Neuronal stem cell (in vitro differentiated cells): ENCODE measurements at regions not wholly inside any gene's neighbourhood (a gene's known extent, or its start where the extent isn't known, plus 50 kb on each side); places are given as distances from the start of the nearest gene placed in this dataset.

Experiments used
- DNase-seq: peaks from one replicate; pipeline ENCODE4 v3.0.0-alpha.2; 2013; ENCODE audit warnings: low spot score
- H2AFZ ChIP-seq: one replicate; pipeline ENCODE4 v1.6.1; 2013; ENCODE audit warnings: mild to moderate bottlenecking, low read length, inconsistent platforms
- H2AK5ac ChIP-seq: 2 replicates; pipeline ENCODE4 v1.6.1; 2013; ENCODE audit warnings: low read depth, mild to moderate bottlenecking, inconsistent platforms, low read length, moderate library complexity, mixed read lengths
- H2BK120ac ChIP-seq: 2 replicates; pipeline ENCODE4 v1.6.1; 2013; ENCODE audit warnings: low read depth, mild to moderate bottlenecking, inconsistent platforms, low read length, moderate library complexity, mixed read lengths
- H2BK12ac ChIP-seq: one replicate; pipeline ENCODE4 v1.6.1; 2013; ENCODE audit warnings: low read length, inconsistent platforms
- H2BK15ac ChIP-seq: 2 replicates; pipeline ENCODE4 v1.6.1; 2013; ENCODE audit warnings: mild to moderate bottlenecking, low read length, inconsistent platforms, mixed read lengths
- H2BK5ac ChIP-seq: one replicate; pipeline ENCODE4 v1.6.1; 2013; ENCODE audit warnings: inconsistent platforms, mild to moderate bottlenecking, low read length, moderate library complexity
- H3K14ac ChIP-seq: one replicate; pipeline ENCODE4 v1.6.1; 2013; ENCODE audit warnings: low read length, inconsistent platforms
- H3K18ac ChIP-seq: 2 replicates; pipeline ENCODE4 v1.6.1; 2013; ENCODE audit warnings: low read length, inconsistent platforms
- H3K23ac ChIP-seq: 2 replicates; pipeline ENCODE4 v1.6.1; 2013; ENCODE audit warnings: low read depth, mild to moderate bottlenecking, mixed read lengths, low read length, inconsistent platforms; ENCODE audit not compliant: poor library complexity
- H3K27ac ChIP-seq: replicated peaks from 3 replicates; pipeline ENCODE4 v1.5.1; 2013; ENCODE audit warnings: low read length, inconsistent platforms
- H3K27me3 ChIP-seq, 3 experiments: 2 replicates each; pipeline ENCODE4 v1.6.1; 2013; ENCODE audit warnings: low read length in 3 of 3, mild to moderate bottlenecking in 2 of 3, inconsistent platforms in 1 of 3, low read depth in 1 of 3, mixed read lengths in 1 of 3, moderate library complexity in 1 of 3; ENCODE audit not compliant: control insufficient read depth in 3 of 3, insufficient read depth in 3 of 3
- H3K36me3 ChIP-seq, 2 donors: replicated peaks in 1 of 2; 2 replicates each; pipeline ENCODE4 v1.6.1; 2013; ENCODE audit warnings: low read length in 2 of 2; ENCODE audit not compliant: control insufficient read depth in 2 of 2, insufficient read depth in 2 of 2
- H3K4ac ChIP-seq: 2 replicates; pipeline ENCODE4 v1.6.1; 2013; ENCODE audit warnings: inconsistent platforms, mild to moderate bottlenecking, low read length, moderate library complexity
- H3K4me1 ChIP-seq, 2 donors: 1 replicate in 1 of 2; 2 replicates in 1 of 2; pipeline ENCODE4 v1.6.1; 2013; ENCODE audit warnings: low read length in 2 of 2, low read depth in 1 of 2; ENCODE audit not compliant: control insufficient read depth in 2 of 2, insufficient read depth in 1 of 2
- H3K4me2 ChIP-seq: one replicate; pipeline ENCODE4 v1.6.1; 2013; ENCODE audit warnings: mild to moderate bottlenecking, low read length, inconsistent platforms; ENCODE audit not compliant: insufficient read depth, poor library complexity, severe bottlenecking
- H3K4me3 ChIP-seq, 2 donors: 2 replicates each; pipeline ENCODE4 v1.5.1; 2013; ENCODE audit warnings: low read length in 2 of 2, mild to moderate bottlenecking in 2 of 2, inconsistent platforms in 1 of 2, moderate library complexity in 1 of 2
- H3K79me1 ChIP-seq: one replicate; pipeline ENCODE4 v1.6.1; 2013; ENCODE audit warnings: low read depth, mild to moderate bottlenecking, inconsistent platforms, low read length, moderate library complexity
- H3K9ac ChIP-seq: one replicate; pipeline ENCODE4 v1.6.1; 2013; ENCODE audit warnings: mild to moderate bottlenecking, low read depth, low read length, inconsistent platforms; ENCODE audit not compliant: poor library complexity
- H3K9me3 ChIP-seq, 2 donors: replicated peaks in 1 of 2; 2 replicates each; pipeline versions ENCODE3 to v1.6.1; 2013; ENCODE audit warnings: low read length in 2 of 2, mild to moderate bottlenecking in 2 of 2, inconsistent platforms in 1 of 2, low read depth in 1 of 2, mixed read lengths in 1 of 2, moderate library complexity in 1 of 2; ENCODE audit not compliant: control insufficient read depth in 2 of 2, insufficient read depth in 1 of 2
- H4K8ac ChIP-seq: one replicate; pipeline ENCODE4 v1.6.1; 2013; ENCODE audit warnings: low read depth, mild to moderate bottlenecking, inconsistent platforms, low read length, moderate library complexity
- H4K91ac ChIP-seq: one replicate; pipeline ENCODE4 v1.6.1; 2013; ENCODE audit warnings: low read length, low read depth, mild to moderate bottlenecking, inconsistent platforms; ENCODE audit not compliant: poor library complexity
- WGBS, 2 donors: extraction: QIAGEN DNeasy Blood & Tissue Kit; methylation state at CpG; one replicate each; pipeline ENCODE4 v1.1.7; 2013; ENCODE audit warnings: missing lambda C conversion rate in 2 of 2, mixed read lengths in 1 of 2; ENCODE audit not compliant: insufficient read length in 2 of 2, insufficient replicate concordance in 1 of 2; ENCODE audit errors: extremely low coverage in 2 of 2; 5-methylcytosine and 5-hydroxymethylcytosine counted together

GRCh38 chr2:196330645-196331044 is 159.3 kb upstream of the STK17B start:
- Histone ChIP-seq H3K4me3 (no peak overlapping the region), H2AFZ (no peak overlapping the region), H3K4me1 (peaks cover 0 to 2% of the 10 kb centered on the region in 2 donors), H3K27ac (no peak overlapping the region), H3K27me3 (no peaks in the 10 kb centered on the region), H3K9ac (no peak overlapping the region), H3K14ac (no peak overlapping the region), H4K8ac (no peak overlapping the region), H3K36me3 (no peaks in the 10 kb centered on the region), H3K79me1 (no peaks in the 10 kb centered on the region), H3K4ac (no peak overlapping the region), H2BK15ac (no peak overlapping the region), H2BK120ac (no peak overlapping the region), H2BK5ac (no peak overlapping the region), H3K9me3 (no peaks in the 10 kb centered on the region), H3K18ac (no peak overlapping the region), H4K91ac (no peak overlapping the region), H3K23ac (no peak overlapping the region), H2BK12ac (no peak overlapping the region), H2AK5ac (no peak overlapping the region), H3K4me2 (no peak overlapping the region)
- no peak for DNase-seq
- no CpG with 5 or more reads among the region's 4 CpGs for WGBS, 2 donors

DNA sequence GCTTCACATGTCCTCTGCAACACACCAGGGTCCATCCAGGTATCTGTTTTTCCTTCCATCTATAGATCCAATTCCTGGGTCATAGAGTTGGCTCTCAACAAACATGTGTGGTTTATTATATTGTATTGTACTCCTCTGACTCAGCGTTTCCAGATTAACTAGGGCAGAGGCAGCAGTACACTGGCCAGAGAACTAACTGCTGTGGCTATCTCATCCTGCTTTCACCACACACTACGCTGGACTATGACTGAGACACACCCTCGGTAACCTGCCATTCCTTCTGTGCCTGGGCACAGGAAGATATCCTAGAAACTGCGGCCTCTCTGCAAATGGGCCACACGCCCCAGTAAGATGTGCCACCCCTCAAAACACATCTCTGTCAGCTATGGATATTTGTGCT is 159.8 kb upstream of the STK17B start:
- Histone ChIP-seq H3K9me3 (no peaks in the 10 kb centered on the region), H2AK5ac (no peak overlapping the region), H2BK120ac (no peak overlapping the region), H2BK12ac (no peak overlapping the region), H3K9ac (no peak overlapping the region), H4K91ac (no peak overlapping the region), H3K23ac (no peak overlapping the region), H3K79me1 (no peaks in the 10 kb centered on the region), H3K4ac (no peak overlapping the region), H3K27ac (no peak overlapping the region), H3K36me3 (no peaks in the 10 kb centered on the region), H2AFZ (no peak overlapping the region), H3K27me3 (no peaks in the 10 kb centered on the region), H3K18ac (no peak overlapping the region), H3K4me2 (no peak overlapping the region), H3K14ac (no peak overlapping the region), H3K4me1 (peaks cover 0 to 2% of the 10 kb centered on the region in 2 donors), H3K4me3 (no peak overlapping the region), H2BK15ac (no peak overlapping the region), H2BK5ac (no peak overlapping the region), H4K8ac (no peak overlapping the region)
- WGBS, 2 donors, result no CpG with 5 or more reads among the region's 5 CpGs
- DNase-seq, result no peak

GRCh38 chr2:196331851-196332250 is 160.5 kb upstream of the STK17B start:
- Histone ChIP-seq H3K9me3 (no peaks in the 10 kb centered on the region), H2BK120ac (no peak overlapping the region), H3K18ac (no peak overlapping the region), H3K79me1 (no peaks in the 10 kb centered on the region), H3K4me1 (peaks cover 0 to 2% of the 10 kb centered on the region in 2 donors), H3K36me3 (no peaks in the 10 kb centered on the region), H3K4me3 (no peak overlapping the region), H3K4ac (no peak overlapping the region), H3K27me3 (no peaks in the 10 kb centered on the region), H3K27ac (no peak overlapping the region), H4K8ac (no peak overlapping the region), H3K14ac (no peak overlapping the region), H4K91ac (no peak overlapping the region), H3K23ac (no peak overlapping the region), H2AK5ac (no peak overlapping the region), H2BK15ac (no peak overlapping the region), H2BK12ac (no peak overlapping the region), H2AFZ (no peak overlapping the region), H3K4me2 (no peak overlapping the region), H3K9ac (no peak overlapping the region), H2BK5ac (no peak overlapping the region)
- WGBS, 2 donors, result no CpG with 5 or more reads among the region's 4 CpGs
- no peak for DNase-seq

DNA sequence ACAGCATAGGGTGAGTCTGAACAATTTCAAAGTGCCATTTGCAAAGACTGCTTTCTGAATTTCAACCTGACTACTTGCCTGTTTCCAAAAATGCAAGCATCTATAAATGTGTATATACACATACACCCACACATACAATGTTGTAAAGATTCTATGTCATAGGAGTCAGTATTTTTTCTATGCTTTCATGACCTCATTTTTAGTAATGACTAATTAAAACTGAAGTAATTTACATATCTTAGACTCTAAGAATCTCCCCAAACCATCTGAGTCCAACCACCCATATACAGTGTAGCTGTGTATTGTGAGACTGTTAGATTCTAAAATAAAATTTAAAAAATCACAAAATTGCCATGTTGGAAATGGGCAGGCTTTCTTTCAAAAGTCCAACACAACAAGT is 162.0 kb upstream of the STK17B start:
- no peak overlapping the region for H4K8ac ChIP-seq
- H2BK120ac ChIP-seq, result no peak overlapping the region
- DNase-seq, result no peak
- no peak overlapping the region for H3K14ac ChIP-seq
- H3K9ac ChIP-seq, result no peak overlapping the region
- no peak overlapping the region for H2AK5ac ChIP-seq
- H3K79me1 ChIP-seq, result no peaks in the 10 kb centered on the region
- peaks cover 0 to 2% of the 10 kb centered on the region in 2 donors for H3K4me1 ChIP-seq
- H3K23ac ChIP-seq, result no peak overlapping the region
- H2BK15ac ChIP-seq, result no peak overlapping the region
- no peaks in the 10 kb centered on the region for H3K27me3 ChIP-seq
- no peaks in the 10 kb centered on the region for H3K9me3 ChIP-seq
- no peaks in the 10 kb centered on the region for H3K36me3 ChIP-seq
- H3K4me2 ChIP-seq, result no peak overlapping the region
- no peak overlapping the region for H2BK12ac ChIP-seq
- no peak overlapping the region for H3K4me3 ChIP-seq
- no peak overlapping the region for H3K27ac ChIP-seq
- no peak overlapping the region for H3K4ac ChIP-seq
- no peak overlapping the region for H2AFZ ChIP-seq
- no peak overlapping the region for H4K91ac ChIP-seq
- no peak overlapping the region for H2BK5ac ChIP-seq
- no peak overlapping the region for H3K18ac ChIP-seq
